DND-41 (cell line): ENCODE measurements at regions not wholly inside any gene's neighbourhood (a gene's known extent, or its start where the extent isn't known, plus 50 kb on each side); places are given as distances from the start of the nearest gene placed in this dataset.

ENCODE experiments used
- EZH2 ChIP-seq: IDR thresholded peaks from 3 replicates; pipeline ENCODE4 v1.6.1; 2012; ENCODE audit warnings: borderline replicate concordance, low read depth, mild to moderate bottlenecking, moderate library complexity, low read length, inconsistent platforms; ENCODE audit not compliant: severe bottlenecking
- TF ChIP-seq, protein P1 (sequence below): IDR thresholded peaks from 2 replicates; pipeline ENCODE4 v1.5.1; 2012; ENCODE audit warnings: borderline replicate concordance, low read length, moderate library complexity, mild to moderate bottlenecking; ENCODE audit not compliant: poor library complexity, severe bottlenecking; ENCODE audit errors: extremely low read depth

DNA sequence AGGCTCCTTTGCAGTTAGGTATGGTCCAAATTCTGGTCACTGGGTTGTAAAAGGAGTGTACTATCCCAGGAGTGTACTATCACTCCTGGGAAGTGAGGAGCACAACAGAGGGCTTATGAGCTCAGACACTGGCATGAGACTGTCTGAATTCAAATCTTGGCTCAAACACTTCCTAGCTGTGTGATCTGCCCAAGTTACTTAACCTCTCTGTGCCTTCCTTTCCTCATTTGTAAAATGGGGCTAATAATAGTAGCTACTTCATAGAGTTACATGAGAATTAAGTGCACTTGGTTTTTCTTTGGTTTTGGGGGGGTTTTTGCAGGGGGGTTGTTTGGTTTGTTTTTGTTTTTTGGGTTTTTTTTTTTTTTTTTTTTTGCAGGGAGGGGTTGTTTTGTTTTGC, 152.0 kb downstream of the BCOR start:
- TF ChIP-seq, protein P1, sequence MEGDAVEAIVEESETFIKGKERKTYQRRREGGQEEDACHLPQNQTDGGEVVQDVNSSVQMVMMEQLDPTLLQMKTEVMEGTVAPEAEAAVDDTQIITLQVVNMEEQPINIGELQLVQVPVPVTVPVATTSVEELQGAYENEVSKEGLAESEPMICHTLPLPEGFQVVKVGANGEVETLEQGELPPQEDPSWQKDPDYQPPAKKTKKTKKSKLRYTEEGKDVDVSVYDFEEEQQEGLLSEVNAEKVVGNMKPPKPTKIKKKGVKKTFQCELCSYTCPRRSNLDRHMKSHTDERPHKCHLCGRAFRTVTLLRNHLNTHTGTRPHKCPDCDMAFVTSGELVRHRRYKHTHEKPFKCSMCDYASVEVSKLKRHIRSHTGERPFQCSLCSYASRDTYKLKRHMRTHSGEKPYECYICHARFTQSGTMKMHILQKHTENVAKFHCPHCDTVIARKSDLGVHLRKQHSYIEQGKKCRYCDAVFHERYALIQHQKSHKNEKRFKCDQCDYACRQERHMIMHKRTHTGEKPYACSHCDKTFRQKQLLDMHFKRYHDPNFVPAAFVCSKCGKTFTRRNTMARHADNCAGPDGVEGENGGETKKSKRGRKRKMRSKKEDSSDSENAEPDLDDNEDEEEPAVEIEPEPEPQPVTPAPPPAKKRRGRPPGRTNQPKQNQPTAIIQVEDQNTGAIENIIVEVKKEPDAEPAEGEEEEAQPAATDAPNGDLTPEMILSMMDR: no peak
- TF ChIP-seq EZH2: no peak
